GOT3 (cell line): ENCODE measurements at regions not wholly inside any gene's neighbourhood (a gene's known extent, or its start where the extent isn't known, plus 50 kb on each side); places are given as distances from the start of the nearest gene placed in this dataset.

Experiments
- DNase-seq: peaks from one replicate; lab custom pipeline; 2025; ENCODE audit warnings: mixed read lengths; lab: John Stamatoyannopoulos, UW

DNA sequence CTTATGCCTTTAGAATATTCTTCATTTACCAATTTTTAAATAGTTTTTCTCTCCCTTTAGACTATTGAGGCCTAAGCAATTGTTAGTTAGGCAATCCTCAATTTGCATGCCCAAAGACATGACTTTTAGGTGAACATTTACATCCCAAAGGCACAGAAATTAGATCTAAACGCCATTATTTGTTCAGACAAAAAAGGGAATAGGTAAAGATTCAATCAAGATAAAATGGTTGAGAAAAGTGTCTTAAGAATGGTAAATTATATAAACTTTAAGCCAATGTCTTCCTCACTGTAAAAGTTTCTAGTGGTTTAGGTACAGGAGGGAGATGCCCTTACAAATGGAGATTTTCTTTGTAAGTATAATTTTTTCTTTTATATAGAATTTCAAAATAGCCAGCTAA lies 50.2 kb upstream of the MME start:
- DNase-seq, result no peak

- DNase-seq, result no peak
Measured at GRCh38 chr3:155026999-155027591, 53.0 kb upstream of the MME start.

GRCh38 chr3:155024006-155024638 lies 56.0 kb upstream of the MME start:
- DNase-seq, result no peak

- DNase-seq, result no peak
Measured at GRCh38 chr3:155022896-155023295, 57.2 kb upstream of the MME start.

DNA sequence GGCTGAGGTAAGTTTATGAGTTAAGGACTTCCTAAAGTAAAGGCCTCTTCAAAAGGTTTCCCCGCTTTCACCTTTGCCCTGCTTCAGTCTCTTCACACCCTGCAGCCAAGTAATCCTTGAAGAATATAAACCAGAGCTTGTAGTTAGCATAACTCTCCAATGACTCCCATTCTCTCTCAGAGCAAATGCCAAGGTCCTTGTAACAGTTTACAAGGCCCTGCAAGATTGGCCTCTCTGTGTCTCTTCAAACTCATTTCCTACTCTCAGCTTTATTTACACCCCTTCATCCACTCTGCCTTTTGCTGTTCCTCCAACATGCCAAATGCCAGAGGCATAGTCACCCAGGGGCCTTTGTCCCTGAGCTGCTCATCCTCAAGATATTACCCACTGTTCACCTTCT lies 60.5 kb upstream of the MME start:
- DNase-seq, result no peak

DNA sequence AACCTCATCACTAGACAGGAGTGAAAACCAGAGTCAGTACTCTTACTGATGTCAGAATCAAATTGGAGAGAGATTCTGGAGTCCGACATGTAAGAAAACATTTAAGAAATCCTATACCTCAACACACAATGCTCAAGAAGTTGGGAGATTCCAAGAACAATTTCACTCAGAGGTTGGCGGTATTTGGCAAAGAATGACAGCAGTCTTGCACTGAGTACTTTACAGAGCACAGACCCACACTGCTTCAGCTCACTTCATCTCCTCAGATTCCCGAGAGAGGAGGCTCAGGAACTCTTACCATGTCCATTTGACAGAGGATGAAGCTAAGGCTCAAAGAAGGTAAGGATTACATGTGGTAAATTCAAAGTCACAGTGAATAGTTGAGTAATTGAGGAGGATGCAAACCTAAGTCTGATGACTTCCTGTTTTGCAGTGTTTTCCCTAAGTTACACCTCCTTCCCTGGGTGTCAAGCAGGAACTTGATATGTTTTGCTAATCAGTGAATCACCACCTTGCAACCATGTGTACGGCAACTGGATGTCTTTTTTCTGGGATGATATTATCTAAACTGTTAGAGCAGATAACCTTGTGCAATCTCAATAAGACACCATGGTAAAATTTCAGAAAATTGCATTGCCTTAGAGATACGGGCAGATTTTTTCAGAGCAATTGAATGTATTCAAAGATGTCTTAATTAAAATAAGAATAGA lies 61.3 kb upstream of the MME start:
- no peak for DNase-seq

GRCh38 chr3:155015776-155016436 lies 64.2 kb upstream of the MME start:
- no peak for DNase-seq

DNA sequence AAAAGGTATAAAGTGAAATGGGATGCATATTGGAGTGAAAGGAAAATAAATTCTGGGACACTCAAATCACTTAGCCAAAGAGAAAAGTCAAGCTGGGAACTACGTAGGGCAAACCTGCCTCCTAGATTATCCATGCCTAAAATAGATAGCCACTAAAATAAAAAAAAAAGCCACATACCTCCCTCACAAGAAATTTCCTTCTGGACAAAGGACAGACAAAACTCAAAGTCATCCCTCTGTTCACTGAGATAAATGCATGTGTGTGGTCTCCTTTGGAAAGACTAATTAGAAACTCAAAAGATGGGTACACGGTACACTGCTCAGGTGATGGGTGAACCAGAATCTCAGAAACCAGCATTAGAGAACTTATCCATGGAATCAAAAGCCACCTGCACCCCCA lies 65.2 kb upstream of the MME start:
- DNase-seq, result no peak

GRCh38 chr3:155013427-155013826 lies 66.7 kb upstream of the MME start:
- no peak for DNase-seq

DNA sequence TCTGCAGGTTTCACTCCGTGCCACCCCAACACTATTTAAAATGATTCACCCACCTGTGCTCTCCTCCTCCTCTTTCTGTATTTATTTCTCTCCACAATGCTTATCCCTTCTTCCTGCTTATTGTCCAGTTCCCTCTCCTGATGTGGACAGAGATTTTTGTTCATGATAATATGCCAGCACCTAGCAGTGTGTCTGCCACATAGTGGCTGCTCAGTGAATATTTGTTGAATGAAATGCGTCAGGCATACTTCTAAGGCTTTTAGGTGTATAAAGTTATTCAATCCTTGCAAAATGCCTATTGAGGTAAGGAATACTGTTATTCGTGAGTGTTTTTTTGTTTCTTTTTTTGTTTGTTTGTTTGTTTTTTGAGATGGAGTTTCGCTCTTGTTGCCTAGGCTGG lies 67.5 kb upstream of the MME start:
- no peak for DNase-seq

- DNase-seq, result no peak
Measured at GRCh38 chr3:155010416-155010815, 69.7 kb upstream of the MME start.

DNA sequence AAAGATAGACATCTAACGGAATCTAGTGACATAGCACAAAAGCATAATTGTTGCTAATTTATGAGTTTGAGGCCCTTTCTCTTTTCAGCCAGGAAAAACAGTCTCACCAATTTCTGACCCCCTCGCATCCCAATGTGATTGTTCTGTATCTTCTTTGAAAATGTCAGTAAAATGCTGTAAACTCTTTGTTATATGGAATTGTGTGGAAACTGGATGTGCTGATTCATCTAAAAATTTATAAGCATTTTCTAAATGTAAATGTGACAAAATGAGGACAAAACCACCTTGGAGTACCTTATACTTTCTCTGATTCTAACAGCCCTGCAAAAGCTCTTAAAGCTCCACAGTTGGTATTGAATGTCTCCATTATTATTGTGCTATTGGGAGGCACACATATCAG lies 70.9 kb upstream of the MME start:
- DNase-seq, result no peak

- DNase-seq, result no peak
Measured at GRCh38 chr3:155007729-155008128, 72.4 kb upstream of the MME start.

DNA sequence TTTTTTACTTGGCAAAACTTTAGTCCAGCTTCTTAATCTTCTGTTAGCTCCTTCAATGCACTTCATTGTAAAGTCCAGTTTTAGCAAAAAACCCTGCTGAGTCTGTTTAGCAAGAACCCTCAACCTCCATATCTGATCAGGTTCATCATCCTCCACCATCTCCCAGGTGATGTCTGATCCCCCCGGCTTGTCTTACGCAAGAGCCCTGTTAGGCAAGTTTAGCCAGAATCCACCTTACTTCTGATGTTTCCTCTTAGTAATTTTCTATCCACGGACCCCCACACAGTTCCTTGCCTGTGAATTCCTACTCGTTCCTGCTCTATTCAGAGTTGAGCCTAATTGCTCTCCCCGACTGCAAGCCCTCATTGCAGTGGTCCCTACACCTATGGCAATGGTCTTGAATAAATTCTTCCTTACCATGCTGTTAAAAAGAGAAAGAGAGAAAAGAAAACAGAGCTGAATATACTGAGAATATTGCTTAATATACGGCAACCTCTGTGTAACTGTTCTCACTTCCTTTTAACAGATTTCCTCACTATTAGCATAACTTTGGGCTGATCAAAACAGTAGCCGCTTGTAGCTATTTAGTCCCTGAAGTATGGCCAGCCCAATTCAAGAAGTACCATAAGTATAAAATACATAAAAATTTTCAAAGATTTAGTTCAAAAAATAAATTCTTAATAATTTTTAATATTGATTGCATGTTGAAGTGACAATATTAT lies 78.7 kb upstream of the MME start:
- DNase-seq, result no peak

DNA sequence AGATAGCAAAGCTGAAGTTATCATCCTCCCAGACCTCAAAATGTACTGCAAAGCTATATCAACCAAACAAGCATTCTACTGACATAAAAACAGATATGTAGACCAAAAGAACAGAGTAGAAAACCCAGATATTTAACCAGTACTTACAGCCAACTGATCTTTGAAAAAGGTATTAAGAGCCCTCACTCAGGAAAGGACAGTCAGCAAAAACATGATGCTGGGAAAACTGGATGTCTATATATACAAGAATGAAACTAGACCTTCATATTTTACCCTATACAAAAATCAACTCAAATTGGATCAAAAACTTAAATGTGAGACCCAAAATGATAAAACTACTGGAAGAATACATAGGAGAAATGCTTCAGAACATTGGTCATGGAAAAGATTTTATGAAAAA lies 87.5 kb upstream of the MME start:
- no peak for DNase-seq

GRCh38 chr3:154990543-154990942 lies 89.6 kb upstream of the MME start:
- no peak for DNase-seq

DNA sequence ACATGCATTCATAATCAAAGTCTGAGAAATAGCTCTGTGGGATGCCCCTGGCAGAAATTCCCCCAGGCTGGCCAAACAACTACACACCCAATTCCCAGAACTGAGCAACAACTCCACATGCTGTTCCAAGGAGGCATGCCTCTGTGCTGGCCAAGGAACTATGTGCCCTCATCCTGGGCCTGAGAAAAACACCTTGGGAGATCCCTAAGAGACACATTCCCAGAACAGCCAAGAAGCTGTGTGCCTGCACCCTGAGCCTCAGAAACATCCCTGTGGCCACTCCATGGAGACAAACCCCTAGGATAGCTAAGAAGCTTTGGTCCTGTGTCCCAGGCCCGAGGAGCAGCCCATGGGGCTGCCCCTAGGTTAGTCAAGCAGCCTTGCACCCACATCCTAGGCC lies 92.3 kb upstream of the MME start:
- DNase-seq, result no peak

GRCh38 chr3:154981664-154982063 lies 98.5 kb upstream of the MME start:
- no peak for DNase-seq

- DNase-seq, result no peak
Measured at GRCh38 chr3:154981201-154981600, 98.9 kb upstream of the MME start.

GRCh38 chr3:154979331-154979730 lies 100.8 kb upstream of the MME start:
- DNase-seq, result no peak

GRCh38 chr3:154977666-154978065 lies 102.5 kb upstream of the MME start:
- DNase-seq, result no peak
